ENCODE measurements at regions not wholly inside any gene's neighbourhood (a gene's known extent, or its start where the extent isn't known, plus 50 kb on each side); places are given as distances from the start of the nearest gene placed in this dataset.

DNA sequence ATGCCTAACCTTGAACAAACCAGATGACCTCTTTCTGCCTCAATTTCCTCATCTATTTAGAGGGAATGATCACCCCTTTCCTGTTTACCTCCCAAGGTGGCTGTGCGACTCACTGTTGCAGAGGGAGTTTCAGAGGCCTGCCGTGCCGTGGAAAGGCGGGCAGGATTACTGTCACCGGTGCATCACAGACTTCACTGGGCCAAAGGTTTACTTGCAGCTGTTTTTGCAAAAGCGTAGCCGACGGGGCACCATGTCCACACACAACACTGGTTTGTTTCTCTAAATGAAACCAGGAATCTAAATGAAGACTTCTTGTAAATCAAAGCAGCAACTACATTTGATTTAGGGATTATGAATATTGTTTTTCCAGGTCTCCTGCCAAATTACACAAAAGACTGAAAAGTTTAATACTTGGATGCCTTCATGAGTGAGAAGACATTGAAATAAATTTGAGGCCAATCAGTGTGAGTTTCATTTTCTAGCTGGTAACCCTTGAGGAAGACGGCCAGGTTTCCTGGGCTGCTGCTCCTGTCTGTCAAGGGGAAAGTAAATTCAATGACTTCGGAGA, 696.1 kb upstream of the TMEM132C start:
- H3K27ac ChIP-seq, result no peak overlapping the region
- TF ChIP-seq, protein P1, sequence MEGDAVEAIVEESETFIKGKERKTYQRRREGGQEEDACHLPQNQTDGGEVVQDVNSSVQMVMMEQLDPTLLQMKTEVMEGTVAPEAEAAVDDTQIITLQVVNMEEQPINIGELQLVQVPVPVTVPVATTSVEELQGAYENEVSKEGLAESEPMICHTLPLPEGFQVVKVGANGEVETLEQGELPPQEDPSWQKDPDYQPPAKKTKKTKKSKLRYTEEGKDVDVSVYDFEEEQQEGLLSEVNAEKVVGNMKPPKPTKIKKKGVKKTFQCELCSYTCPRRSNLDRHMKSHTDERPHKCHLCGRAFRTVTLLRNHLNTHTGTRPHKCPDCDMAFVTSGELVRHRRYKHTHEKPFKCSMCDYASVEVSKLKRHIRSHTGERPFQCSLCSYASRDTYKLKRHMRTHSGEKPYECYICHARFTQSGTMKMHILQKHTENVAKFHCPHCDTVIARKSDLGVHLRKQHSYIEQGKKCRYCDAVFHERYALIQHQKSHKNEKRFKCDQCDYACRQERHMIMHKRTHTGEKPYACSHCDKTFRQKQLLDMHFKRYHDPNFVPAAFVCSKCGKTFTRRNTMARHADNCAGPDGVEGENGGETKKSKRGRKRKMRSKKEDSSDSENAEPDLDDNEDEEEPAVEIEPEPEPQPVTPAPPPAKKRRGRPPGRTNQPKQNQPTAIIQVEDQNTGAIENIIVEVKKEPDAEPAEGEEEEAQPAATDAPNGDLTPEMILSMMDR (IDR thresholded peaks at IDR 0.05; ENCODE audit: low read depth, low read length), result no peak
- DNase-seq, result no peak

DNA sequence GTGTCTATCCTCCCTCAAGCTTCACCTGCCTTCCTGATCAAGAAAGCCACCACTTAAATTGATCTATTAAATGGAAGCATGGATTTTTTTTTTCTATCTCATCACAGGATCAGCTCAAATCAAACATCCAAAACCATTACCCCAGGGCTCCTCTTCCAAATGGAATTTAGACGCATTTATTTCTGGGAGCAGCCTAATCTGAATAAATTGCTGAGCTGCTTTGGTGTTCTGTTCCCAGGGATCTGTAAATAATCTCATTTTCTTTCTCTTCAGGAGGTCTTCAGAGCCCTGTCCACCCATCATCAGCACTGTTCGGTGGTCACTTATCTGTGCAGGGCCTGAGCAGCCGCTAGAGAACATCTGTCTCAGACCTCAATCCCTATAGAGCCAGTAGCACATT, 695.4 kb upstream of the TMEM132C start:
- H3K27me3 ChIP-seq (ENCODE audit: insufficient read depth, low read depth, severe bottlenecking), result no peaks in the 10 kb centered on the region
- no peak for DNase-seq
- no peaks in the 10 kb centered on the region for H3K36me3 ChIP-seq
- TF ChIP-seq, protein P1 (IDR thresholded peaks at IDR 0.05; ENCODE audit: low read depth, low read length), result no peak
- peaks cover 3% of the 10 kb centered on the region for H3K9me3 ChIP-seq (ENCODE audit: severe bottlenecking)
- H3K27ac ChIP-seq, result no peak overlapping the region
- H3K4me3 ChIP-seq (ENCODE audit: low read depth, low read length), result no peak overlapping the region

More for the DNA sequence above, 696.1 kb upstream of the TMEM132C start:
- peaks cover 3% of the 10 kb centered on the region for H3K9me3 ChIP-seq (ENCODE audit: severe bottlenecking)
- no peaks in the 10 kb centered on the region for H3K36me3 ChIP-seq
- H3K27me3 ChIP-seq (ENCODE audit: insufficient read depth, low read depth, severe bottlenecking), result no peaks in the 10 kb centered on the region
- H3K4me3 ChIP-seq (ENCODE audit: low read depth, low read length), result no peak overlapping the region

DNA sequence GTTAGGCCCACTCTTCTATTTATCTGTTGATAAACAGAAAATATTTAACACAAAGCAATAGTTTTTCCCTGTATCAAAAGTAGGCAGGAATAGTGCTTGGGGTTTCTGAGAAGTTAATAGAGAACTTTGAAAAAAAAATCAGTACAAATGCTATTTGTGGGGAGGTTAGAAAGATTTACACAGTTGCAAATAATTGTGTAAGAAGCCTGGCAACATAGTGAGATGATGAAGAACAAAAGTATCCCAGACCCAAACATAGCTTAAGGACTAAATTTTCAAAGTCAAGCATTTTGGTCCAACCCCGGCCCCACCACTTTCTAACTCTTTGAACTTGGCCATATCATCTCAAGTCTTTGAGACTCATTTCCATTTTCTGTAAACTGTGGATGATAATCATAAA, 687.5 kb upstream of the TMEM132C start:
- Histone ChIP-seq H3K27me3 (ENCODE audit: insufficient read depth, low read depth, severe bottlenecking) (no peaks in the 10 kb centered on the region), H3K4me3 (ENCODE audit: low read depth, low read length) (no peak overlapping the region), H3K36me3 (no peaks in the 10 kb centered on the region), H3K27ac (no peak overlapping the region), H3K9me3 (ENCODE audit: severe bottlenecking) (no peaks in the 10 kb centered on the region)
- no peak for DNase-seq
- TF ChIP-seq, protein P1 (IDR thresholded peaks at IDR 0.05; ENCODE audit: low read depth, low read length), result no peak

DNA sequence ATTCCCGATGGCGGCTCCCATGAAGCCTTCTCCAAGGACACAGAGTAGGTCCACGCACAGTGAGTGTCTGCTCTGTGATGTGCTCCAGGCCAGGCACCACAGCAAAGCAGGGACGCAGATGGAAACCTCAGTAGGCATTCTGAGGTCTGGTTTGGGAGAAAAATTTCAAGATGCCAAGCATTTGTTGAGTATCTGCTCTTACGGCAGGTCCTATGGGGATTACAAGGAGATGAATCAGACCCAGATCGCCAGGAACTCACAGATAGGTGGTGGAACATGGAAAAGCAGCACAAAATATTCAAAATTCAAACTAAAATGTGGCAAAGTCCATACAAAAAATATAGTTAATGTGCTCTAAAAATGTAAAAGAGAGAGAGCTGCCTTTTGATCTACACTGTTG, 684.9 kb upstream of the TMEM132C start:
- no peak overlapping the region for H3K4me3 ChIP-seq (ENCODE audit: low read depth, low read length)
- no peaks in the 10 kb centered on the region for H3K27me3 ChIP-seq (ENCODE audit: insufficient read depth, low read depth, severe bottlenecking)
- no peak overlapping the region for H3K27ac ChIP-seq
- H3K9me3 ChIP-seq (ENCODE audit: severe bottlenecking), result no peaks in the 10 kb centered on the region
- DNase-seq, result no peak
- TF ChIP-seq, protein P1 (IDR thresholded peaks at IDR 0.05; ENCODE audit: low read depth, low read length), result no peak
- no peaks in the 10 kb centered on the region for H3K36me3 ChIP-seq

DNA sequence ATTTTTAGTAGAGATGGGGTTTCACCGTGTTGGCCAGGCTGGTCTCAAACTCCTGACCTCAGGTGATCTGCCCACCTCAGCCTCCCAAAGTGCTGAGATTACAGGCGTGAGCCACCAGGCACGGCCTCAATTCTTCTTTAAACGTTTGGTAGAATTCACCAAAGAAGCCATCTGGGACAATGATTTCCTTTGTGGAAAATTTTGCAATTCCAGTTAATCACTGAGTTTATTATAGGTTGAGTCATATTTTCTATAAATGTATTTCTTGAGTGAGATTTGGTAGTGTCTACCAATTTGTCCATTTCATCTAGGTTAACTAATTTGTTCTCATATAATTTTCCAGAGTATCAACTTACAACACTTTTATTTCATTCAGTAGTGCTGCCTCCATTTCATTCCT, 683.9 kb upstream of the TMEM132C start:
- Histone ChIP-seq H3K36me3 (no peaks in the 10 kb centered on the region), H3K27ac (no peak overlapping the region), H3K4me3 (ENCODE audit: low read depth, low read length) (no peak overlapping the region), H3K27me3 (ENCODE audit: insufficient read depth, low read depth, severe bottlenecking) (no peaks in the 10 kb centered on the region), H3K9me3 (ENCODE audit: severe bottlenecking) (no peaks in the 10 kb centered on the region)
- no peak for DNase-seq
- TF ChIP-seq, protein P1 (IDR thresholded peaks at IDR 0.05; ENCODE audit: low read depth, low read length), result no peak

DNA sequence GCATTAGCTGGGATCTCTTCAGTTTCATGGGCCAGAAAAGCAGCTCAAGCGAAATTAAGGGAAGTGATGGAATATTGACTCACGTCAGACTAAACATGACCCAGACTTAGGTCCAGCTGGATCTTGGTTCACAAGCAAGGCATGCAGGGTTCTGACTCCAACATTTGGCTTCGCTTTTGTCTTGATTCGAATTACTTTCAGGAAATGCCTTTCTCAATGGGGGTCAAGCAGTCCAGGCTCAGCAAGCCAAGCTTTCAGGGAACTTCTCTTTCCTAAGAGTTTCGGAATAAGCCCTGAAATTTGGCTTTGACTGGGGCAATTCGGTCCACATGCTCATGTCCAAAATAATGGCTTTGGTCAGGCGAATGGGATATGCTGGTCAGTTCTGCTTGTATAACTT, 678.7 kb upstream of the TMEM132C start:
- TF ChIP-seq, protein P1 (IDR thresholded peaks at IDR 0.05; ENCODE audit: low read depth, low read length), result no peak
- no peaks in the 10 kb centered on the region for H3K36me3 ChIP-seq

More for the DNA sequence above, 678.7 kb upstream of the TMEM132C start:
- H3K27ac ChIP-seq, result no peak overlapping the region
- H3K27me3 ChIP-seq (ENCODE audit: insufficient read depth, low read depth, severe bottlenecking), result no peaks in the 10 kb centered on the region
- H3K4me3 ChIP-seq (ENCODE audit: low read depth, low read length), result no peak overlapping the region
- DNase-seq, result no peak
- no peaks in the 10 kb centered on the region for H3K9me3 ChIP-seq (ENCODE audit: severe bottlenecking)
